ENCODE measurements at regions not wholly inside any gene's neighbourhood (a gene's known extent, or its start where the extent isn't known, plus 50 kb on each side); places are given as distances from the start of the nearest gene placed in this dataset.

GRCh38 chrX:151825007-151825406 lies 87.7 kb upstream of the MAGEA4 start:
- no peak for TF ChIP-seq CTCF (IDR thresholded peaks at IDR 0.05)
- TF ChIP-seq ZFX (IDR thresholded peaks at IDR 0.05; ENCODE audit: borderline replicate concordance), result no peak

Measured in 22Rv1 (cell line).